Gastroesophageal sphincter (tissue), 3 donors: ENCODE measurements at regions not wholly inside any gene's neighbourhood (a gene's known extent, or its start where the extent isn't known, plus 50 kb on each side); places are given as distances from the start of the nearest gene placed in this dataset.

Experiments used
- CTCF ChIP-seq, 4 experiments: fragments of 200-600 bp in 2 of 4; fragments of 450-650 bp in 2 of 4; sonication (generic) in 1 of 4; IDR thresholded peaks; one replicate each; pipeline ENCODE4 v1.5.1; 2017 to 2019; ENCODE audit warnings: antibody characterized with exemption in 4 of 4, mild to moderate bottlenecking in 2 of 4, moderate library complexity in 2 of 4
- EP300 ChIP-seq: sonication (generic); formaldehyde crosslinking; IDR thresholded peaks from one replicate; pipeline ENCODE4 v1.6.1; 2017; ENCODE audit warnings: antibody characterized with exemption, mild to moderate bottlenecking
- POLR2A ChIP-seq, 2 donors: fragments of 450-650 bp; IDR thresholded peaks; one replicate each; pipeline ENCODE4 v1.6.1; 2017; ENCODE audit warnings: antibody characterized with exemption in 2 of 2, mild to moderate bottlenecking in 2 of 2, moderate library complexity in 1 of 2

DNA sequence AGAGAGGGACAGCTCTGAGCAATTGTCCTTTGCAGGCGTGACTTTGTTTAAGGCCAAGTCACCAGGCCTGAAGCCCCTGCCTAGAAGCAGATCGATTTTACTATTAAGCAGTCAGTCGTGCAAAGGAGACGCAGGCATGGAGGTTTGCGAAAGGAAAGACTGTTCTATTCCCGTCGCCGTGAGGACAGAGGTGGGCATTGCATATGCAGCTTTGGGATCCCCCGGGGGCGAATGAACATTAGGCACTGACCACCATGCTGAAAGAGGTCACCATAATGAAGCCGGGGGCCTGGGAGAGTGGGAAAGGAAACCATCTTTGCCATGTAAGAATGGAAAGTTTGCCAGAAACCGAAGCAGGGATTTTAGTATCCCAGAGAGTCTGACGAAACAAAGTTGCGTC is 231.6 kb downstream of the BCL11A start:
- TF ChIP-seq POLR2A (IDR thresholded peaks at IDR 0.05): no peak
- no peak for TF ChIP-seq CTCF (IDR thresholded peaks at IDR 0.05)
- no peak for TF ChIP-seq EP300
